Fibroblast of lung (primary cell): ENCODE measurements at regions not wholly inside any gene's neighbourhood (a gene's known extent, or its start where the extent isn't known, plus 50 kb on each side); places are given as distances from the start of the nearest gene placed in this dataset.

ENCODE experiments used
- EZH2 ChIP-seq: IDR thresholded peaks from 2 replicates; pipeline ENCODE4 v1.5.1; 2012; ENCODE audit warnings: low read length, control low read depth, mild to moderate bottlenecking; ENCODE audit errors: missing control alignments
- TF ChIP-seq, protein P1 (sequence below), 2 donors: IDR thresholded peaks in 1 of 2; conservative IDR thresholded peaks in 1 of 2; 1 replicate in 1 of 2; 2 replicates in 1 of 2; pipeline ENCODE4 v1.5.1; 2011 to 2012; ENCODE audit warnings: low read length in 2 of 2, control low read depth in 1 of 2, inconsistent platforms in 1 of 2, low read depth in 1 of 2, mild to moderate bottlenecking in 1 of 2

DNA sequence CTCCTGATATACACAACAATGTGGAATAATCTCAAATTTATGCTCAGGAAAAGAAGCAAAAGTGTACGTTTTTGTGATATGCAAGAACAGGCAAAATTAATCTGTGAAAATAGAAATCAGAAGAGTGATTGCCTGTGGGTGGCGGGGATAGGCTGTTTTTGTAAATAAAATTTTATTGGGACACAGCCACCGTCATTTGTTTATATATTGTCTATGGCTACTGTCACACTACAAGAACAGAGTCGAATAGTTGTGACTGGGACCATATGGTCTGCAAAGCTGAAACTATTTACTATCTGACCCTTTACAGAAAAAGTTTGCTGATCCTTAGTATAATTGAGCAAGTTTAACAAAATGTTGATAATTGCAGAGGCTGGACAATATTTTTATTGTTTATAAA is 269.5 kb upstream of the HTR2A start:
- TF ChIP-seq, protein P1, sequence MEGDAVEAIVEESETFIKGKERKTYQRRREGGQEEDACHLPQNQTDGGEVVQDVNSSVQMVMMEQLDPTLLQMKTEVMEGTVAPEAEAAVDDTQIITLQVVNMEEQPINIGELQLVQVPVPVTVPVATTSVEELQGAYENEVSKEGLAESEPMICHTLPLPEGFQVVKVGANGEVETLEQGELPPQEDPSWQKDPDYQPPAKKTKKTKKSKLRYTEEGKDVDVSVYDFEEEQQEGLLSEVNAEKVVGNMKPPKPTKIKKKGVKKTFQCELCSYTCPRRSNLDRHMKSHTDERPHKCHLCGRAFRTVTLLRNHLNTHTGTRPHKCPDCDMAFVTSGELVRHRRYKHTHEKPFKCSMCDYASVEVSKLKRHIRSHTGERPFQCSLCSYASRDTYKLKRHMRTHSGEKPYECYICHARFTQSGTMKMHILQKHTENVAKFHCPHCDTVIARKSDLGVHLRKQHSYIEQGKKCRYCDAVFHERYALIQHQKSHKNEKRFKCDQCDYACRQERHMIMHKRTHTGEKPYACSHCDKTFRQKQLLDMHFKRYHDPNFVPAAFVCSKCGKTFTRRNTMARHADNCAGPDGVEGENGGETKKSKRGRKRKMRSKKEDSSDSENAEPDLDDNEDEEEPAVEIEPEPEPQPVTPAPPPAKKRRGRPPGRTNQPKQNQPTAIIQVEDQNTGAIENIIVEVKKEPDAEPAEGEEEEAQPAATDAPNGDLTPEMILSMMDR (conservative IDR thresholded peaks at IDR 0.05 in 1 of 2, IDR thresholded peaks at IDR 0.05 in 1 of 2; ENCODE audit: low read depth in 1 of 2, low read length in 2 of 2) = no peak
- TF ChIP-seq EZH2 = no peak
